ENCODE measurements at regions not wholly inside any gene's neighbourhood (a gene's known extent, or its start where the extent isn't known, plus 50 kb on each side); places are given as distances from the start of the nearest gene placed in this dataset.
"Not testable (repeated sequence)": the region's sequence is repeated elsewhere in the genome, so short reads cannot be mapped to it uniquely, and the experiment has no call there.

- Histone ChIP-seq H3K9me3 (no peaks in the 10 kb centered on the region), H3K36me3 (no peaks in the 10 kb centered on the region), H3K27me3 (no peaks in the 10 kb centered on the region), H3K4me3 (no peak overlapping the region), H3K4me1 (ENCODE audit: insufficient read depth) (no peaks in the 10 kb centered on the region), H3K27ac (no peak overlapping the region)
- intact Hi-C loops (cut with DNase I) = no loop called here
- DNase-seq = no peak
- 95 to 98% (median 95%) methylated on average over 4 of the region's 4 CpGs for WGBS, 3 donors
- TF ChIP-seq POLR2A (IDR thresholded peaks at IDR 0.05) = no peak
- TF ChIP-seq EP300 (IDR thresholded peaks at IDR 0.05) = no peak
- TF ChIP-seq CTCF (IDR thresholded peaks at IDR 0.05) = no peak
Observed at GRCh38 chr11:110347660-110348059, 51.2 kb upstream of the RDX start.

- 70 to 76% (median 71%) methylated on average over 7 of the region's 7 CpGs for WGBS, 3 donors
- Histone ChIP-seq H3K36me3 (no peaks in the 10 kb centered on the region), H3K27me3 (no peaks in the 10 kb centered on the region), H3K27ac (no peak overlapping the region), H3K9me3 (no peaks in the 10 kb centered on the region), H3K4me3 (no peak overlapping the region), H3K4me1 (ENCODE audit: insufficient read depth) (peaks cover 1% of the 10 kb centered on the region)
- TF ChIP-seq POLR2A (IDR thresholded peaks at IDR 0.05) = no peak
- no peak for TF ChIP-seq CTCF (IDR thresholded peaks at IDR 0.05)
- TF ChIP-seq EP300 (IDR thresholded peaks at IDR 0.05) = no peak
- no peak for DNase-seq
- intact Hi-C loops (cut with DNase I) = no loop called here
Observed at GRCh38 chr11:110349138-110349996, 53.0 kb upstream of the RDX start.

GRCh38 chr11:110349997-110350383 is 53.6 kb upstream of the RDX start:
- DNase-seq; H3K9me3 ChIP-seq; H3K36me3 ChIP-seq; H3K27ac ChIP-seq; H3K4me3 ChIP-seq; intact Hi-C loops (cut with DNase I); H3K4me1 ChIP-seq (ENCODE audit: insufficient read depth); H3K27me3 ChIP-seq: not testable (repeated sequence)
- WGBS, 3 donors = 89 to 93% (median 91%) methylated on average over 5 of the region's 5 CpGs

- no peak overlapping the region for H3K4me3 ChIP-seq
- peaks cover 2% of the 10 kb centered on the region for H3K4me1 ChIP-seq (ENCODE audit: insufficient read depth)
- H3K9me3 ChIP-seq = no peaks in the 10 kb centered on the region
- 32 to 37% (median 33%) methylated on average over 7 of the region's 7 CpGs for WGBS, 3 donors
- peak overlapping the region in 1 of 2 donors; percentile 51 for H3K27ac ChIP-seq
- no peaks in the 10 kb centered on the region for H3K36me3 ChIP-seq
- intact Hi-C loops (cut with DNase I) = no loop called here
- H3K27me3 ChIP-seq = no peaks in the 10 kb centered on the region
- peak in 2 of 5 donors; percentile 34 to 36 for DNase-seq
- no peak for TF ChIP-seq CTCF (IDR thresholded peaks at IDR 0.05)
- TF ChIP-seq POLR2A (IDR thresholded peaks at IDR 0.05) = no peak
- no peak for TF ChIP-seq EP300 (IDR thresholded peaks at IDR 0.05)
Observed at GRCh38 chr11:110355011-110355744, 58.8 kb upstream of the RDX start.
